GM10248 (cell line): ENCODE measurements at regions not wholly inside any gene's neighbourhood (a gene's known extent, or its start where the extent isn't known, plus 50 kb on each side); places are given as distances from the start of the nearest gene placed in this dataset.
A peak's percentile ranks its signal among the peaks of the same experiment; 100 is the strongest.
"Not testable (repeated sequence)": the region's sequence is repeated elsewhere in the genome, so short reads cannot be mapped to it uniquely, and the experiment has no call there.

Experiments used
- CTCF ChIA-PET: fragments of 300-600 bp; sonication (Branson Sonifier 250); formaldehyde crosslinking; extraction: SDS; loops from one replicate; lab custom pipeline; 2021; ENCODE audit warnings: antibody characterized with exemption; lab: Yijun Ruan, JAX
- POLR2A ChIA-PET: fragments of 350-650 bp; sonication (Branson Sonifier 250); formaldehyde crosslinking; extraction: SDS; loops from one replicate; lab custom pipeline; 2020; ENCODE audit warnings: antibody characterized with exemption; lab: Yijun Ruan, JAX
- DNase-seq: peaks from one replicate; pipeline ENCODE4 v3.0.0; 2012; ENCODE audit errors: extremely low spot score
- TF ChIP-seq, protein P1 (sequence below): IDR thresholded peaks from 2 replicates; pipeline ENCODE4 v1.5.1; 2012; ENCODE audit warnings: mild to moderate bottlenecking, low read depth; ENCODE audit errors: extremely low read depth, missing control alignments, control extremely low read depth

DNA sequence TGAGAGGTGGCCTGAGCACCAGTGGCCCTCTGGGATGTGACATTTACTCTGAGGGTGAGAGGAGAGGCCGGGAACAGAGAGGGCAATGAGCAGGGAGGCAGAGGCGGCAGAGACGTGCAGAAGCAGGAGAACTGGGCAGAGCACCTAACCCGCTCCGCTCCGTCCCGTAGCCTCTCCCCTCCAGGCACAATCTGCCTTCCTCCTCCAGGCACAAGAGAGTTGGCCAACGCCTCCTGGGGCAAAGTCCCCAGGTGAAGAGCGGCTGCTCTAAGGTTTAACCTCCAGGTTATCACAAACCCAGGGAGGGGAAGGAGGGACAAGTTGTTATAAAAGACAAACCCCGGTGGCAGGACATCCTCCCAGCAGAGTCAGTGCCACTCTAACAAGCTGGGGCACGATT lies 5430.1 kb upstream of the TPTE start:
- POLR2A ChIA-PET, CTCF ChIA-PET: not testable (repeated sequence)

DNA sequence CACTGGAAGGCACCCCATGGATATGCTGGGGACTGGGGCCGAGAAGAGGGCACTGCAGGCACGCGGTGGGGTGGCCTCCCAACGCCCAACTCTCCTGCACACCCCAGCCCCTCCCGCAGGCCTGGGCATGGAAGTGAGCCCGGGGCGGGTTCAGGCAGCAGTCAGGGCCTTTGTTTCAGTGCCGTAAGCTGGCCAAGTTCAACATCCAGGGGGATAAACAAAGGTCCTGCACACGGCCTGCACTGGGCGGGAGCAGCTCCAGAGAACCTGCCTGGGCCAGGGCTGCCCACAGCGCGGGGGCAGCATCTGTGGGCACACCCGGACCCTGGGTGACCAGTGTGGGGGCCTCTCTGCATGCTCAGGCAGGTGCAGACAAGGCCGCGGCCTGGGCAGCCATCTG lies 5425.8 kb upstream of the TPTE start:
- CTCF ChIA-PET, DNase-seq, POLR2A ChIA-PET: not testable (repeated sequence)

More for the DNA sequence above, 5430.1 kb upstream of the TPTE start:
- DNase-seq: not testable (repeated sequence)

DNA sequence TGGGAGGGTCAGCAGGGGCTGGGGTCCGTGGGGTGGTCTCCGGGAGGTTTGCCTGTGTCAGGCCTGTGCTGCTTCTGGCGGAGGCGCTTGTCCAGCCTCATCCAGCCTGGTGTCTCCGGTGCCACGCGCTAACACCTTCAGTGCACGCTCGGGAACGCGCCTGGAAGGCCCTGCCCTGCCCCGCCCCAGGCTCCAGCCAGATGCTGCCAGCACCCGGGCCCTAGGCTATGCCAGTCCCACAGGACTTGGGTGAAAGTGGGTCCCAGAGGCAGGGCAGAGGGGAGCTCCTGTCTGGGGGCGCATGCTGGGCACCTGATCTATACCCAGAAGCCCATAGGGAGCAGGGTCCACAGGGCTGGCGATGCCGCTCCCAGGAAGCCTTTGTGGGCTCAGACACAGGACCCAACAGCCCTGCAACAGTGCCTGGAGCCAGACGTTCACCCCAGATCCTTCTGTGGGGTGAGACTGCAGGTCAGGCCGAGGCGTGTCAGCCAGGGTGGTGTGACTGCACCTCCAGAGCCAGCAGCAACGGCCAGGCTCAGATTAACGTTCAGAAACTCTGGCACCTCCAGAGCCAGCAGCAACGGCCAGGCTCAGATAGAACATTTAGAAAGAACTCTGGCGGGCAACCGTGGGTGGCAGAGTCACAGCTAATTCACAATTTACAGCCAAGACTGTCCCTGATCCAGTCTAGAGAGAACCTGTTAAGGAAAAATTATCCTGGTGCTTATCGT lies 5423.2 kb upstream of the TPTE start:
- POLR2A ChIA-PET, DNase-seq, CTCF ChIA-PET: not testable (repeated sequence)

DNA sequence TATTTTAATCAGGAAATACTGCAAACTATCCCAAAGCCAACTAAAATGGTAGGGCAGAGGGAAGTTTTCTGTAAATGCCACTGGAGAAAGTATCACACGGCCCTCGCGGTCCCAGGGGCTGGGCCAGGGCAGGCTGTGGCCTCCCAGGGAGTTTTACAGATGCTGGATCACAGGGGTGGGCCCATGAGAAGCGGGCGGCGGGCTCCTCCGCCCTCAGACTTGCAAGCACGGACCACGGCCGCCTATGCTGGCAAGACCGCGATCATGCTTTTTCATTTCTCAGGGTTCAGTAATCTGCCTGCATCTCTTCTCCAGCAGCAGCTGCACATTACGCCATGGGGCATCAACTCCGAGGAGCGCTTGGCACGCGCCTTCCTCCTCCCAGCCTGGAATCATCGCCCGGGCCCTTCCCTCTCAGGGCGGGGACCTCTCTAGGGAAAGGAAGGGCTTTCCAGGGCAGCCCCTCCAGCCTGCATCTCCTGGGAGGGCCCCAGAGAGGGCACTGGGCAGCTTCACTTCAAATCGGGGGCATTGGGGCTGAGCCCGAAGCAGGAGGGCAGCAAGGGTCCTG lies 5420.7 kb upstream of the TPTE start:
- CTCF ChIA-PET, POLR2A ChIA-PET, DNase-seq: not testable (repeated sequence)

DNA sequence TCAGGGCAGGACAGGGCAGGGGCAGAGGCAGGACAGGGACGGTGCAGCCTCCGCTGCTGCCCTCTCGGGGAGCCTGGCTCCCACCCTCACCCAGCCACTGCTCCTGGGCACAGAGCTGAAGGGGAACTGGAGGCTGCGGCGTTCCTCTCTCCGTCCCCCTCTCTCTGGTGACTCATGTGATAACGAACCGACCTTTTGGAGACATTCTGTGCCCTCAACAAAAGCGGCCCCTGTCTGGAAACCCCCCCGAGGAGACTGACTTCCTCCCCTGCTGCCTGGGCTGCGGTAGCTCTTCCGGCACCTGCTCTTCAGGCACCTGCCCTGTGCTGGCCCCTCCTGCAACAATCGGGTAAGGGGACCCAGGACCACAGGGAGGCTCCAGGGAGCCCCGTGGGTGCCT lies 5419.6 kb upstream of the TPTE start:
- POLR2A ChIA-PET, CTCF ChIA-PET, DNase-seq: not testable (repeated sequence)

DNA sequence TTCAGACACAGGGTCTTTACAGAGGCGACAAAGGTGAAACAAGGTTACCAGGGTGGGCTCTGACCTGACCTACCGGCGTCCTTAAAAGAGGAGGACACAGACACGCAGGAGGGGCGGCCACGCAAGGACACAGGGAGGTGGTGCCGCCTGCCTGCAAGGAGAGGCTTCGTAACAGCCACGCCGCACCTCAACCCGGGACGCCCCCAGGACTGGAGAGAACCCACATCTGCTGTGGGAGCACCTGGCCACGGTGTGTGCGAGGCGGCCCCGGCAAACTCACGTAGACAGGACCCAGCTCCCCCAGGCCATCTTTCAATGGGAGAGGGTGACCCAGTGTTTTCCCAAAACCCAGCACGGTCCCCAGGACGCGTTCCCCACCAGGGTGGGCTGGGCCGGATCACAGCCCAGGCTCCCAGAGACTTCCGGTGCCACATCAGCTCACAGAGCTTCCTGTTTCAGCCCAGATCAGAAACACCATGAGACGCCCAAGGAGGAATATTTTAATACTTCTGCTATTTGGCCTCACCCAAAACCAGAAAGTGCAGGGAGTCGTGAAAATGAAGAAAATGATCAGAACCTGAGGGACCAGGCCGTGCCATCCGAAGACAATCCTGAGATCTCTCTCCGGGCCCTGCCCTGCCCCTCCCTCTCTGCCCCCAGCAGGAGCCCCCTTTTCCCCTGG lies 5417.4 kb upstream of the TPTE start:
- DNase-seq, POLR2A ChIA-PET, CTCF ChIA-PET: not testable (repeated sequence)
- TF ChIP-seq, protein P1, sequence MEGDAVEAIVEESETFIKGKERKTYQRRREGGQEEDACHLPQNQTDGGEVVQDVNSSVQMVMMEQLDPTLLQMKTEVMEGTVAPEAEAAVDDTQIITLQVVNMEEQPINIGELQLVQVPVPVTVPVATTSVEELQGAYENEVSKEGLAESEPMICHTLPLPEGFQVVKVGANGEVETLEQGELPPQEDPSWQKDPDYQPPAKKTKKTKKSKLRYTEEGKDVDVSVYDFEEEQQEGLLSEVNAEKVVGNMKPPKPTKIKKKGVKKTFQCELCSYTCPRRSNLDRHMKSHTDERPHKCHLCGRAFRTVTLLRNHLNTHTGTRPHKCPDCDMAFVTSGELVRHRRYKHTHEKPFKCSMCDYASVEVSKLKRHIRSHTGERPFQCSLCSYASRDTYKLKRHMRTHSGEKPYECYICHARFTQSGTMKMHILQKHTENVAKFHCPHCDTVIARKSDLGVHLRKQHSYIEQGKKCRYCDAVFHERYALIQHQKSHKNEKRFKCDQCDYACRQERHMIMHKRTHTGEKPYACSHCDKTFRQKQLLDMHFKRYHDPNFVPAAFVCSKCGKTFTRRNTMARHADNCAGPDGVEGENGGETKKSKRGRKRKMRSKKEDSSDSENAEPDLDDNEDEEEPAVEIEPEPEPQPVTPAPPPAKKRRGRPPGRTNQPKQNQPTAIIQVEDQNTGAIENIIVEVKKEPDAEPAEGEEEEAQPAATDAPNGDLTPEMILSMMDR: peak; percentile 16

DNA sequence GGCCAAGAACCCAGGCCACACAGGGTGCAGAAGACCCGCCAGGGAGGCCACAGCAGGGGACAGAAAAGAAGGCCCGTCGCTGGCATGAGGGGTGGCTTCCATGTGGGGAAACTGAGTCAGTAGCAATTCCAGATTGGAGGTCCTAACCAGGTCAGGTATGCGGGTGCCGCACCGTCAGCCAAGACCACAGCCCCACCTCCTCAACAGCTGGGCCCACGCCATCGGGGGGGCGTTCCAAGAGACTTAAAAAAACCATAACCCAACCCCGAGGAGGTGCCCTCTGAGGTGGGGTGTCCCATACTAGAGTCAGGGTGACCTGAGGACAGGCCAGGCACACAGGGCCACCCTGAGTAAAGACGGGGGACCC lies 5416.8 kb upstream of the TPTE start:
- CTCF ChIA-PET, DNase-seq, POLR2A ChIA-PET: not testable (repeated sequence)

DNA sequence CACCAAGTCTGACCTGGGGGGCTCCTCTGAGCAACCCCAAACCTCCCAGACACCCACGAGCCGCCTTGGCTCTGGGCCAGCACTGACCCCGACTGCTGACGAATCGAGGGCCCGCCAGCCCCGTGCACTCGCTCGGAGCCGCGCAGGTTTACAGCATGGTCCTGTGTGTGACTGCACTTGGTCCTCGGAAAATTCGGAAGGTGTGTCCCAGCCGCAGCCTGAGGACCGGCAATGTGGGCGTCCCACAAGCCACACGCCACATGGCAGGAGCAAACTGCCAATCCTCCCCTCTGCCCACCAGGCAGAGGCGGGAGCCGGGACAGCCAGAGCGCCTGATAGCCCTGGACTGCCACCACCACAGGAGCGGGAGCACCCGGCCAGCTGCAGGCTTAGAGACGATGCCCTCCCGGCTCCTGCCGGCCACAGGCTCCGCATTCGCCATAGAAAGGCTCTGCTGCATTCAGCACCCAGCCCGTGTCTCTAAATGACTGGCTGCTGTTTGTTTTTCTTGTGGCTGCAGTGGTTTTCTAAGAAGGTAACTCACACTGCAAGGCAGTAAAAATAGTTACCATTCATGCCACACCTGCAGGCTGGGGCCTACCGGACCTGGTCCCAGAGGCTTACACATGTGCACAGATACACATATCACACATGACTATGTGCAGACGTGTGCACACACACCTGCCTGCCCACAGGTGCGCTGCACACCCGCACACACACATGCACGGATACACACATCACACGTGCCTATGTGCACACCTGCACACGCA lies 5415.3 kb upstream of the TPTE start:
- CTCF ChIA-PET, DNase-seq: not testable (repeated sequence)

DNA sequence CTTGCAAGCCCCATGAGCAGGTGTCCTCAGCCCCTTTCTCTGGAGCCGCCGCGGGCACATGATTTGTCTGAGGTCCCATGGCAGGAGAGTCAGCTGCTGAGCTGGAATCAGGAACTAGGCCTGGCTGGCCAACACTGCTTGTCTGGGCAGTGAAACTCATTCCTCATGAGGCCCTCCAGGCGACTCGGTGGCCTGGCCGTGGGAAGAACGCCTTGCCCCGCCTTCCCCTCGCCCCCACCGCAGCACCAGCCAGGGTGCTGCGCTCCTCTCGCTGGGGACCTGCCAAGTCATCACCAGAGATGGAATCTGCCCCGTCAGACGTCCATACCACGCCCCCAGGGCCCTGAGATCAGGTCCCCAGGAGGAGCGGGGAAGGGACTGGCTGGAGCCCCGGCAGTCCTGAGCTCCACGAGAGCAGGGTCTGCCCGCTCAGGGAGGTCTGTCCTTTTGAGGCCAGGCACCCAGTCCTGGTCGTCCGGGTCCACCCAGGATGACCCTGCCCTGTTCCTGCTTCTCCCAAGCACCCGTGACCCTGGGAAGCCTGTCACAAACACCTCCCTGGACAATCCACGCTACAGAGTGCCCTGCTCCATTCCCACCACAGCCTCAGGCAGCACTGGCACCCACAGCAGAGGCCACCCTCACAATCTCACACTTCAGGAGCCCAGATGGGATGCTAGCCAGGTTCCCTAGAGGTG lies 5414.5 kb upstream of the TPTE start:
- POLR2A ChIA-PET, DNase-seq, CTCF ChIA-PET: not testable (repeated sequence)

More for the DNA sequence above, 5415.3 kb upstream of the TPTE start:
- POLR2A ChIA-PET: not testable (repeated sequence)

DNA sequence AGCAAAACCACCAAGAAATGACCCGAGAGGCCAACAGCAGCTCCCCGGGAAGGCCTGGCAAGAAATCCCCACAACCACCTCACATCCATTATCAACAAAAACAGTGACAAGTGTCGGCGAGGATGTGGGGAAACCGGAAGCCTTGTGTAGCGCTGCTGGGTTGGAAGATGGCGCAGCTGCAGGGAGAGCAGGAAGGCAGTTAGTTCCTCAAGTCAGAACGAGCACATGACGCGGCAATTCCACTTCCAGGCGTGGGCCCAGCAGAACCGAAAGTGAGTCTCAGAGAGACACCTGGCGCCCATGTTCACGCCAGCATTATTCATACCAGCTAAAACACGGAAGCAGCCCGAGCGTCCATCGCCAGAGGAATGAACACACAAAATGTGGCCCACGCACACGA lies 5413.7 kb upstream of the TPTE start:
- DNase-seq, POLR2A ChIA-PET, CTCF ChIA-PET: not testable (repeated sequence)

DNA sequence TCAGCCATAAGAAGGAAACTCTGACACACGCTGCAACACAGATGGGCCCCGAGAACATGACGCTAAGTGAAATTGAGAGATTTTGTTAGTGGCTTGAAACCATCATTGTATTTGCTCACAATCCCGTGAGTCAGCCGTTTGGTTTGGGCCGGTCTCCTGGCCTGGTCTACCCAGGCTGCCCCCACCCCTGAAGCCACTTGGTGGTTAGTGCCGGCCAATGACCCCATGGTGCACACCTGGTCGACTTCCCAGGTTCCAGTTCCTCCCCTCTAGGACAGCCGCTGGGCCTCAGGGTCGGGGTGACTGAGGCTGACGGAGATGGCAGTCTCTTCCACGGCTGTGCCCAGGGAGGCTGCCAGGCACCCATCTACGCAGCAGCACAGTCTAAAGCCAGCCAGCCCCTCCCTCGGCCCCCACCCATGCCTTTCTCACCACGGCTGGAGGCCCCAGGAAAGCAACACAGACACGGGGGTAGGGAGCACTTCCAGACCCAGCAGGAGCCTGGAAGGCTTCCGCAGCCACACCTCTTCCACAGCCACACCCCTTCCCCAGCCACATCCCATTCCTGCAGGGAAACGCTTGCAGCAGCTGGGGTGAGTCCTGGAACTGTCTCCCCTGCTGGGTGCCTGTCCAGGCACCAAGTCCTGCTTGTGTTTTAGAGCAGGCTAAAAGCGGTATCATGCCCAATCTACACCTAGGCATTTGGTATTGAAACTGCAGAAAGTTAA lies 5413.2 kb upstream of the TPTE start:
- DNase-seq, POLR2A ChIA-PET, CTCF ChIA-PET: not testable (repeated sequence)

DNA sequence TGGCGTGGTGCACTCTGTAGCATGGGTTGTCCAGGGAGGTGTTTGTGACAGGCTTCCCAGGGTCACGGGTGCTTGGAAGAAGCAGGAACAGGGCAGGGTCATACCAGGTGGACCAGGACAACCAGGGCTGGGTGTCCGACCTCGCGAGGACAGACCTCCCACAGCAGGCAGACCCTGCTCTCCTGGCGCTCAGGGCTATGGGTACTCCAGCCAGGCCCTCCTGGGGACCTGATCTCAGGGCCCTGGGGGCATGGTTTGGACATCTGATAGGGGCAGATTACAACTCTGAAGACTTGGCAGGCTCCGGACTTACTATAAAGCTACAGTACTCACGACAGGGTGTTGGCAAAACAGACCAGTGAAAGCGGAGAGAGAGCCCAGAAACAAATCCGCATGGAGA lies 5410.2 kb upstream of the TPTE start:
- POLR2A ChIA-PET, DNase-seq, CTCF ChIA-PET: not testable (repeated sequence)

DNA sequence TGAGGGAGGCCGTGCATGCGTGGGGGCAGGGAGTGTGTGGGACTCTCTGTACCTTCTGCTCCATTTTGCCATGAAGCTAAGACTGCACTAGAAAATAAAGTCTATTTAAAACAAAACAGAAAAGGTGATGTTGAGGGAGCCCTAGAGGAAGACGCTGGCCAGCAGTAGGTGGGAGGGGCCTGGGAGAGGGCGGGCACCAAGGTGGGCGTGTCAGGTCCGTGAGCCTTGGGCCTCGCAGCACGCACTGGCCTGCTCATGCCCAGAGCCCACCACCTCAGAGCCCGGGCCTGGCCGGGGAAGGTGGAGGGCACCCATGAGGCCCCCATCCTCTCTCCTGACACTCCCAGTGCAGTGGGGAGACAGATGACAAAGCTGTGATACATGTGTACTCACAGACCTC lies 5408.3 kb upstream of the TPTE start:
- CTCF ChIA-PET, DNase-seq, POLR2A ChIA-PET: not testable (repeated sequence)

DNA sequence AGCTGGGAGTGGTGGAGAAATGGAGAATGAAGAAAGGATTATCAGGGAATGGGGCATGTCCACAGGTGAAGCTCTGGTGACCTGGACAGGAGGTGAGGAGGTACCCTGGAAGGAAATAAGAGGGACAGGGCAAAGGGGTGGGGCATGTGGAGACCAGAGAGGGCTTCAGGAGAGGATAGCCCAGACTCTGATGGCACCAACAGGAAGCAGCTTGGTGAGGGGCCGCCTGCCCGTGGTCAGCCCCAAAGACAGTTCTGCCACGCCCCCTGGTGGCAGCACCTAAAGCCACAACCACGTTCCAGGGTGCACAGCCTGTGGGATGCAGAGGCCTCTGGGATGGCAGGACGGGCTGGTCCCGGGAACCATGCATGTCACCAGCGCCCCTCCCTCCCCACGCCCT lies 5406.9 kb upstream of the TPTE start:
- DNase-seq, POLR2A ChIA-PET, CTCF ChIA-PET: not testable (repeated sequence)

DNA sequence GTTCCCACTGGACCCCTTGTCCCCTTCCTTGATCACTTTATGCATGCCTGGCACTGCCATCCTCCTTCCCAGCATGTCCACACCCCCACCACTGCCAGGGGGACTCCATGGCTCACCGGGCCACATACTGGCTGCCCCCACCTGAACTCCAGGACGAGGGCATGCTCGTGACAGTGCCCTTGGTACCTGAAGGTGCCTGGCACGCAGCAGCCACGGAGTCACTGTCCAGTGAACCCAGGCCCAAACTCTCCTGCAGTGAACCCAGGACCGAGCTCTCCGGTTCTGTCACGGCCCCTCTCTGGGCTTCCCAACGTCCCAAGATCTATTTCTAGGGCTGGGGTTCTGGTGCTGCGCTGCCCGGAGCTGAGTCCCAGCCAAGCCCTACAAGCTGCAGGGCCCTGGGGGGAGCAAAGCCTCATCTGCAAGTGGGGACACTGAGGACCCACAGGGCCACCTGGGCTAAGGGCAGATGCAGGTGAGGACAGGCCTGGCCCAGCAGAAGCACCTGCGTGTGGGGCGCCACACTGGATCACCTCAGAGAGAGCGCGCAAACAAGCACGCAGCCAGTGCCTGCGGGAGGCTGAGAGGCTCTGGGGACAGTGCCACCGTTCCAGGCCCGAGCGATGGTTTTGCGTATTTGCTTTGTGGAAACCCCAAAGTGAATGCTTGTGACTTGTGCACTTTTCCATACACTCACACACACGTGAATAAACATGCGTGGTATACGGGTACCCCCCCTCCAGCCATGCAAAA lies 5406.3 kb upstream of the TPTE start:
- DNase-seq, POLR2A ChIA-PET, CTCF ChIA-PET: not testable (repeated sequence)
